GM11168 (cell line): ENCODE measurements at regions not wholly inside any gene's neighbourhood (a gene's known extent, or its start where the extent isn't known, plus 50 kb on each side); places are given as distances from the start of the nearest gene placed in this dataset.
"Not testable (repeated sequence)": the region's sequence is repeated elsewhere in the genome, so short reads cannot be mapped to it uniquely, and the experiment has no call there.

Experiments used
- in situ Hi-C: fragments of 300-500 bp; cut with MboI; formaldehyde crosslinking; loops from one replicate; pipeline ENCODE4 v1.12.0; 2022; ENCODE audit warnings: low sequenced_read_pairs; ENCODE audit not compliant: unreplicated experiment

DNA sequence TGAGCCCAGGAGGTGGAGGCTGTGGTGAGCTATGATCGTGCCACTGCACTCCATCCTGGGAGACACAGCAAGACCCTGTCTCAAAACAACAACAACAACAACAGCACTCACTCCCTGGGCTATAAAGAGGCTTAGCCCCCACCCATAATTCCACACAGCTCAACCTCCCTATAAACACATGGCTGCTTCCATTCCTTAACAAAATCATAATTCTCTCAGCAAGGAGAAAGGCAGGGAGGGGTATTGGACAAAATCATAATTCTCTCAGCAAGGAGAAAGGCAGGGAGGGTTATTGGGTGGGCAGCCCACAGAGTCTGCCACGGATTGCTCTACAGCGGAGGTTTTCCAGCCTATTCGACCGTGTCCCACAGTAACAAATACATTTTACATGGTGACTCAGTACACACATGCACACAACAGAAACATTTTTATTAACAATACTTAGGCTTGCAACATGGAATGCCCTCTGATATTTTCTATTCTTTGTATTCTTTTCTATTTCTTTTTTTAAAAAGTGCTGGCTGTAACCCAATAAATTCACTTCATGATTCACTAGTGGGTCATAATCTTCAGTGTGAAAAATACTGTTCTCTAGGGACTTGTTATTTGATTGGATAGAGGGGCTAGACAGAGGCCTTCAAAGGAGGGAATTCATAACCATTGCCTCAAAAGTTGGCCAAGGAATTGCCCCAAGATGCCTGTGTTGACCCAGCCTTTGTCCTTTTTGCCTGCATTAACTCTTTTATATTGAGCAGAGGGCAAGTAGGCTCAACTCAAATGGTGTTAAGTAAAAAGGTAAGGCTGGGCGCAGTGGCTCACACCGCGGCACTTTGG, 50.6 kb upstream of the ZMYND8 start:
- in situ Hi-C loops: no loop called here

DNA sequence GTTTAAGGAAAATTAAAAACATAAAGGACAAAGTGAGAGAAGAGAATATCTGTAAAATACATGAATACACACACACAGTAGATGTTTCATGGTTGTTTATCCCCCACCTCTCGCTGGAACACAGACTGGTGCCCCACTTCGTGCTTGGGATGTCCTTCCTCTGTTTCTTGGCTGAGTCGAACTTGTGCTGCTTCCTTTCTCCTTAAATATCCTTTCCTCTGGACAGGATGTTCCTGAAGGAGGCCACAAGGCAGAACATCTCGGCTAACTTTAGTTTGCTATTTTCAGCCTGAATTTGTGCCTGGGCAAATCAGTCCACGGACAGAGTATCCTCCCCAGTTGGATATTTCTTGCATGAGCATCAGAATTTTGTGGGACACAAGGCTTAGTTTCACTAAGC, 54.7 kb upstream of the ZMYND8 start:
- in situ Hi-C loops: no loop called here

DNA sequence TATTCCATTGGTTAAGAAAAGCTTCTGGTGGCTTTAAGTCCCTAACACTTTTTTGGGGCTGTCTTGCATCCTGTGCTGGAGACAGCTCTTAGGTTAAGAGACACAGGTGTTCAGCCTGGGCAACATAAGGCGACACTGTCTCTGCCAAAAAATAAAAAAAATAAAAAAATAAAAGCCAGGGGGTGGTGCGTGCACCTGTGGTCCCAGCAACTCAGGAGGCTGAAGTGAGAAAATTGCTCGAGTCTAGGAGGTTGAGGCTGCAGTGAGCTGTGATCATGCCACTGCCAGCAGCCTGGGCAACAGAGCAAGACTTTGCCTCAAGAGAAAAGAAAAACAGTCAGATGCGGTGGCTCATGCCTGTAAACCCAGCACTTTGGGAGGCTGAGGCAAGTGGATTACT, 55.6 kb upstream of the ZMYND8 start:
- in situ Hi-C loops: no loop called here

DNA sequence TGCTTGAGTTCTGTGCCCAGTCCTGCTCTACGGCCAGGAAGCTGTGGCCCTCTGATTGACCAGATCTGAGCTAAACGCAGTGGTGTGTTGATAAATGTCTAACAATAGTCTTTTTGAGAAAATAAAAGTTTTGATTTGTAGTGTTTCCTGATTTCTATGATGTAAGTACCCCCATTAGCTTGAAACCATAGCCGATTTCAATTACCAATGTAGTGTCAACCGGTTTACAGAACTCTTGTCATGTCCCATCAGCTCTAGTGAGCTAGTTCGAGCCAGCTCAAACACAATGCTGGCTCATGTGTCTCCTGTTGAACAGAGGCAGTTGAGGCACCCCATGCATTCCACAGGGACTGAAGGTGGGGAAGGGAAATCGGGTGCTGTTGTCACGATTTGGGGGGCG, 56.7 kb upstream of the ZMYND8 start:
- in situ Hi-C loops: no loop called here

DNA sequence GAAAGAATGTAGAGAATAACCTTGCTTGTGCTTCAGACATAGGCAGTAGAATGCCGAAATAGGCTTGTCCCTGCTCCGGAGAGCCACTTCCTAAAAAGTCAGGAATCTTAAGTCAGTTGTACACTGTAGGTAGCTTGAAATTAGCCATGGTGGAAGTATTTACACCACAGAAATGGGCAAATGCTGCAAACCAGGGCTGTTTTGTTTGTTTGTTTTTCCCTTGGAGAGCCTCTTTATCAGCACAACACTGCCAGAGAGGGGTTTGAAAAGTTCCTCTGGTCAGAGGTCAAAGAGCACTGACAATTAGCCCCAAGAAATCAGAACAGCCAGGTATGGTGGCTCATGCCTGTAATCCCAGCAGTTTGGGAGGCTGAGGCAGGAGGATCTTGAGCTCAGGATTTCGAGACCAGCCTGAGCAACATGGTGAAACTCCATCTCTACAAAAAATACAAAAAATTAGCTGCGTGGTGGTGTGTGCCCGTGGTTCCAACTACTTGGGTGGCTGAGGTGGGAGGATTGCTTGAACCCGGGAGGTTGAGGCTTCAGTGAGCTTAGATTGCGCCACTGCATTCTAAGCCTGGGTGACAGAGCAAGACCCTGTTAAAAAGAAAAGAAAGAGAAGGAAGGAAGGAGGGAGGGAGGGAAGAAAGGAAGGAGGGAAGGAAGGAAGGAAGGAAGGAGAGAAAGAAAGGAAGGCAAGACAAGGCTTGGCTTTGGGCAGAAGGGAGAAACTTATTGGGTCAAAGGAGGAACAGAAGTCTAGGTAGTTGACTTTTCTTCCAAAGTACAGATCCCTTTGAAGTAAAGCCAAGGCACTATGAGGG, 61.0 kb upstream of the ZMYND8 start:
- in situ Hi-C loops: no loop called here

DNA sequence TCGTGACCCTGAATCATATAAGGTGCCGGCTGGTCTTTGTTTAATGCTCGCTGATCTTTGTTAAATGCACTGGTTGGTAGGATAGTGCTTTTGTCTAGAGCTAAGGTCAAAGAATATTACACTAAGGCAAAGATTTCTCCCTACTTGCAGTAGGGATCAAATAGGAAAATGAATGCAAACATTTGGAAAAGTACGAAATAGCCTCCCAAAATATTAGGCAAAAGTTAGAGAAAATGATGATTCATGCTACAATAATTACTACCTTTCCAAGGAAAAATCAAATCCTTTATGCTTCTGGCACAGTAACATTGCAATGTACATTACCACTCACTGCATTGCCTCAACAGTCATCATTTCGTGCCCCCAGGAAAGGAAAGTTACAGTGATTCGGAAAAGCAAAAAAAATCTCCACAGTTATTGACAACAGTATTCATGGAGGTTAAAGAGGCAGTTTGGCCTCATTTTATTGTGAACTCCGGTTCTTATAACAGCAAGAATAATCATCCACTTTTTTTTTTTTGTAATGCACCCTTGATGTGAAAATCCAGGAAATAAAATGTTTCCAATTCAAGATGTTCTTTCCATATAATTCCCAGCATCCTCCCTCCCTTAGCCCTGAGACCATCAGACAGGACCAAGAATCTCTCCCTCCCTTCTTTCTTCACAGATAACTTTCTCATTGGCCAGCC, 61.7 kb upstream of the ZMYND8 start:
- in situ Hi-C loops: no loop called here

DNA sequence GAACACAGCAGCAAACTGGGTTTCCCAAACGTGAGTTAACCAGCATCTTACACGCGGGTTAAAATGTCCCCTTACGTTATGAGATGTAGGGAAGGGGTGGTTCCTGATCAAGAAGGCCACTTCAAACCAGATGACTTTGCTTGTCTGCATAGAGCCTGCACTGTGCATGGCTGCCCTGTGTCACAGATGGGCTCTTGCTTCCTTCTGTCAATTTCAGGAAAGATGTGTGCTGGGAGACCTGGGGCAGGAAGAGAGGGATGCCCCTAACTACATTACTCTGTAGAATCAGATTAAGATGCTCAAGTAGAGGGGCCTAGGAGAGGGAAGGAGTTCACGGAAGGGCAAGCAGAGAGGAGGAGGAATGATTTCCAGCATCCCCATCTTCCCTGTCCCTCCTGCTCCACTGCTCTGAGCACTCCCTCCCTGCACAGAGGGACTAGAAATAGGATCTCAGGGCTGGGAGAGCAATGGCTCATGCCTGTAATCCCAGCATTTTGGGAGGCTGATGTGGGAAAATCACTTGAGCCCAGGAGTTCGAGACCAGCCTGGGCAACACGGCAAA, 63.5 kb upstream of the ZMYND8 start:
- in situ Hi-C loops: loop anchor here (5.0 kb wide), 1 partner anchor 82 kb away; the partner anchor contains the start of gene NCOA3

DNA sequence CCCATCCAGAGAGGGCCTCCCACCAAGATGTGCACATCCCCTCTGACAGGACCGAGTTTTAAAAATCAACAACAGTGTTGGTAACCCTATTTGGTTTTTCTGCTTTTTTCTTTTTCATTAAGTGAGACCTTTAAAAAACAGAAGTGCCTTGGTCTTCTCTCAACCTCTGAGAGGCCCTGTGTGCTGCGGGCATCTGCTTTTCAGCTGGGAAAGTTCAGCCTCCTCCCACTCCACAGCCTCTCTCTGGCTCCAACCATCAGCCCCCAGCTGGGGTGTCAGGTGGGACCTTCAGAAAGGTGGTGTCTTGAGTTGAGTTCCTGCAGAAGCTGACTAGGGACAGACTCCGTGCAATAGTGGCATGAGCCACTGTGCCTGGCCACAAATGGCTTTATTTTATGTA, 64.6 kb upstream of the ZMYND8 start:
- in situ Hi-C loops: loop anchor here (5.0 kb wide), 1 partner anchor 81 kb away; the partner anchor contains the start of gene NCOA3

DNA sequence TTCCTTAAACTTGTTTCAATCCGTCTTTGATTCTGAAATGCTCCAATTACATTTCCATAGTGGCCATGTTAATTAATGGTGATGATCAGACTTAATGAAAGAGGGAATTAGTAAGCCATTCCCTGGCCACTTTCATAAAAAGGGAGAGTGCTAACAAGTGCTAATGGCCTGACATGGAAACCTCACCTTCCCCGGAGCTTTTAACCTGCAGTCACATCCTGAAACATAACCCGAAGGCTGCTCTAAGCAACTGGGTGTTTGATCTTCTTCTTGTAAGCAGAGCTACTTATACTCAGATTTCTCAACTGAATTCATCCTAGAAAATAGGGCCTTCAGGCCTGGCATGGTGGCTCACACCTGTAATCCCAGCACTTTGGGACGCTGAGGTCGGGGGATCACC, 67.1 kb upstream of the ZMYND8 start:
- in situ Hi-C loops: loop anchor here (5.0 kb wide), 1 partner anchor 79 kb away; the partner anchor contains the start of gene NCOA3

DNA sequence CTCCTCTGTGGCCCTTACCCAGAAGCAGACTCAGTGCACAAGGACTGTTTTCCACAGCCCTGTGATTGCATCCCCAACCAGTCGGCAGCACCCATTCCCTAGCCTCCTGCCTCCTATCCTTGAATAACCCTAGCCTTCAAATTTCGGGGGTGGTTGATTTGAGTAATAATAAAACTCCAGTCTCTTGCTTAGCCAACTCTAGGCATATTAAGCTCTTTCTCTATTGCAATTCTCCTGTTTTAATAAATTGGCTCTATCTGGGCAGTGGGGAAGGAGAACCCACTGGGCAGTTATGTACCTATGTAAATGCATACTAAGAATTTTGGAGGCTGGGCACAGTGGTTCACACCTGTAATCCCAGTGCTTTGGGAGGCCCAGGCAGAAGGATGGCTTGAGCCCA, 70.6 kb upstream of the ZMYND8 start:
- in situ Hi-C loops: no loop called here

DNA sequence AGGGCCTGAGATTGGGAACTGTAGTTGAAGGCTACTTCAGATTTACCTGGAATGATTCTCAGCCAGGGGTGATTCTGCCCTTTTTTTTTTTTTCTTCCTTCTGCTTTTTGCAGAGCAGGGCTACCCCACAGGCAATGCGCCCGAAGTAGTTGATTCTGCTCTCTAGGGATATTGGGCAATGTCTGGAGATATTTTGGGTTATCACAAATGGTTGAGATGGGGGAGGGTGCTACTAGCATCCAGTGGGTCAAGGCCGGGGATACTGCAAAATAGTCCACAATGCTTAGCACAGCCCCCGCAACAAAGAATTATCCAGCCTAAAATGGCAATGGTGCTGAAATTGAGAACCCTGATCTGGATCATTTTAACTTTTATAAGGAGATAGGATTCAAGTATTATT, 71.2 kb upstream of the ZMYND8 start:
- in situ Hi-C loops: no loop called here

DNA sequence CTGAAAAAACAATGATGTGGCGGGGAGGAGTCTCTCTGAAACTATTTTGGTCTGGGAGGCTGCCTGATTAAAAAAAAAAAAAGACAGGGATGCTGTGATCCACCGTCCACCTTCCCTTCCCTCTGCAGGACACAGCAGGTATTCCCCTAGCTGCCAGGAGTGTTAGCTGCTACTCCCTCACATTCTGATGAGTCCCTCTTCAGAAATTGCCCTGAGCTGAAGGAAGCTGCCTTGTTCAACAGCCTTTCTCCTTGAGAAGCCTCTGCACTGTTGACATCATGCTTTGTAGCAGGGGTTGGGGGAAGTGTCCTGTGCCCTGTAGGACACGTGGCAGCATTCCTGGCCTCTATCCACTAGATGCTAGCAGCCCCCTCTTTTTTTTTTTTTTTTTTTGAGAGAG, 71.7 kb upstream of the ZMYND8 start:
- in situ Hi-C loops: no loop called here

DNA sequence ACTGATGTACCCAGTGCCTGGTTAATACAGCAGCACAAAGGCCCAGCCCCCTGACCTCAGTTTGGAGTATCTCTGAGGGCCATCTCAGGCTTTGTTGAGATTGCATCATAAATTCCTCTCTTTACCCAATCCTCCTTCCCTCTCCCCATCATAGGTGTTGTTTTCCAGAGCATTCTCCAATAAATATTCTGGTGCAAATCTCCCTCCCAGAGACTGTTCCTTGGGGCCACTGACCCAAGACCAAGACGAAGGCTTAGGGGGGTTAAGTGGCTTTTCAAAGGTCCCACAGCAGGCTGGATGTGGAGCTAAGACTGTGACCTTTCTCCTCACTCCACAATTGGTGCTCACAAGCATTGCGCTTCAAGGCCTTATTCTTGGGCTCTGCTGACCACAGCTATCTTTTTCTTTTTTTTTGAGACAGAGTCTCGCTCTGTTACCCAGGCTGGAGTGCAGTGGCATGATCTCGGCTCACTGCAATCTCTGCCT, 72.4 kb upstream of the ZMYND8 start:
- in situ Hi-C loops: no loop called here

DNA sequence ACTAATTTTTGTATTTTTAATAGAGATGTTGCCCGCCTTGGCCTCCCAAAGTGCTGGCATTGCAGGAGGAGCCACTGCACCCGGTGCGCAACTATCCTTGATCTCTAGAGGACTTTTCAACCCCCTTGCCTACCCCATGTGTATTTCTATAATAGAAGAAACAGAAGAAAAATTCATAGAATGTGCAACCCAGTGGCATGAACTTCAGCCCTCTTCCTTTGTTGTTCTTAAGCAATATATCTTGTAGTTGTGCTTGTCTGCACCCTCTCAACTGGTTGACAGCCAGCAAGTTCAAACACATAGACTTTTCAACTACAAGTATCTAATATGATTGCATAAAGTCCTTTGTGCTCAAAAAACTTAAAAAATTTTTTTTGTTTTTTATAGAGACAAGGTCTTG, 72.3 kb upstream of the NCOA3 start:
- in situ Hi-C loops: no loop called here

DNA sequence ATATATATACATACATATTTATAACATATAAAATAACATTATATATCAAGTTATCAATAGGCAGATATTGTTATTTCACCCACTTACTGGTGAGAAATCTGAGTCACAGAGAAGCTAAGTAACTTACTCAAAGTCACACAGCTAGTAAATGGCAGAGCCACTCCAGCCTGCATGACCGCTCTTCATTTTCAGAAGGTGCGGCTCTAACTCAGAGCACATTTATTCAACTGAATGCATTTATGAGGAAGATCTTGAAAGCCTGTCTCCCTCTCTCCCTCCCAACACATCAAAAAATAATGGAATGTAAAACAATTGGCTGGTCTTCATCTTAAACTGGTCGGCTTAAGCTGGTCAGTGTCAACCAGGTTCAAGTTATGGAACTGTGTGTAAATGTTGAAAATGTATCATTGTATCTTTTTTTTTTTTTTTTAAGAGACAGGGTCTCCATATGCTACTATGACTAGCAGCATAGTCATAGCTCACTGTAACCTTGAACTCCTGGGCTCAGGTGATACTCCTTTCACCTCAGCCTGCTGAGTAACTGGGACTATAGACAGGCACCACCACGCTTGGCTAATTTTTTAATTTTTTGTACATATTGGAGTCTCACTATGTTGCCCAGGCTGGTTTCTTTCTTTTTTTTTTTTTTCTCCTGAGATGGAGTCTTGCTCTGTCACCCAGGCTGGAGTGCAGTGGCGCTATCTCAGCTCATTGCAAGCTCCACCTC, 70.7 kb upstream of the NCOA3 start:
- in situ Hi-C loops: no loop called here

DNA sequence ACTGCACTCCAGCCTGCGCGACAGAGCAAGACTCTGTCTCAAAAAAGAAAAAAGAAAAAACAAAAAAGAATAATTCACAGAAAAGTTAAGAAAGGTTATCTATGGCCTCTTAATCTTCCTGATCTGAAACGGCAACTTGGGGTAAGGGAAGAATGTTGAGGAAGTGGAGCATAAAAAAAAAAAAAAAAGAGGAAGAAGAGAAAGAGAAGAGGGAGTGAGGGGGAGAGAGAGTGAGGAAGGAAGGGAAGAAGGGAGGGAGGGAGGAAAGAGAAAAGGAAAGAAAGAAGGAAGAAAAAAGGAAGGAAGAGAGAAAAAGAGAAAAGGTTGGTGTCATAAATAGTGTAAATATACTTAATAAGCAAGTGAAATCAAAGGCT, 68.9 kb upstream of the NCOA3 start:
- in situ Hi-C loops: no loop called here

DNA sequence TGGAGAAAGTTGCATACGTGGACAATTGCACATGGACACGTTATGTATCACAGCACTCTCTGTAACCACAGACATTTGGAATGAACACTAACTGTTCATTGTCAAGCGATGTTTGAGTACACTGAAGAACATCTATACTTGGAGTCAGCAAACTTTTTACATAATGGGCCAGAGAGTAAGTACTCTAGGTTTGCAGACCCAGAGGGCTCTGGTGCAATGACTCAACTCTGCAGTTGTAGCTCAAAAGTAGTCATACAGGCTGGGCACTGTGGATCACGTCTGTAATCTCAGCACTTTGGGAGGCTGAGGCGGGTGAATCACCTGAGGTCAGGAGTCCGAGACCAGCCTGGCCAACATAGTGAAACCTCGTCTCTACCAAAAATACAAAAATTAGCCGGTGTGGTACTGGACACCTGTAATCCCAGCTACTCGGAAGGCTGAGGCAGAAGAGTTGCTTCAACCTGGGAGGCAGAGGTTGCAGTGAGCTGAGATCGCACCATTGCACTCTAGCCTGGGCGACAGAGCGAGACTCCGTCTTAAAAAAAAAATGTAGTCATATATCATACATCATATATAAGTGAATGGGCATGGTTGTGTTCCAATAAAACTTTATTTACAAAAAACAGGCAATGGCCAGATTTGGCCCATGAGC, 67.4 kb upstream of the NCOA3 start:
- in situ Hi-C loops: not testable (repeated sequence)

DNA sequence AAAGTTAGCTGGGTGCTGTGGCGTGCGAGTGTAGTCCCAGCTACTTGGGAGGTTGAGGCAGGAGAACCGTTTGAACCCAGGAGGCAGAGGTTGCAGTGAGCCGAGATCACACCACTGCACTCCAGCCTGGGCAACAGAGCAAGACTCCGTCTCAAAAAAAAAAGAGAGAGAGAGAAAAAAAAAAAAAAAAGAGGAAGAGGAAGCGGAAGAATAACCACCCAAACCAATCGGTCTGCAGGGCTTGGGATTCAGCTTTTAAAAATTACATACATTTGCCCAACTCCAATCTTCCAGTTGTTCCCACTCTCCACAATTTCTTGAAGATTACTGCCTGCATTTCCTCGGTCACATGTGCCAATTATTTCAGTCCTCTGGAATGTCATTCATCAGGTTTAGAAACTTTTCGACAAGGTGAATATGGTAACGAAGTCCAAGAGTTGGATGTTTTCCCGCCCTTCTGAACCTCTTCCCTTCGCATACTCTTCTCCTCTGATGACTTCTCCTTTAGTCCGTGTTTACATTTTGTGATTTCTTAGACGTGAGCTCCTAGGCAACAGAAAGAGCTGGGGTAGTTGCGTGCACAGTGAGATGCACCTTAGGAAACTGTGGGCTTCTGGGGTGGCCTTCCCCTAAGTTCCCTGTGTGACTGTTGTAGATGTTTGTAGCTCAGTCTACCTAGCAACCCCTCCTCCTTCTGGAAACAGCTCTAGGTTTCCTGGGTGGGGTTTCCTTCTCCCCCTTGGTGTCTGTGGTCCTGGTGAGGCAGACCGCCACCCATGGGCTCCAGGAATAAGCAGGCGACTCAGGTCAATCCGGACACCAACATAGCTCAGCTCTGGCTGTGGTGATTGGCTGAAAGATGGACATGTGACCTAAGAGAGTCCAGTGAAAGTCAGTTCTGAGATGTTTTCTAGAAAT, 63.0 kb upstream of the NCOA3 start:
- in situ Hi-C loops: no loop called here
